Esophagus squamous epithelium (tissue), 5 donors: ENCODE measurements at regions not wholly inside any gene's neighbourhood (a gene's known extent, or its start where the extent isn't known, plus 50 kb on each side); places are given as distances from the start of the nearest gene placed in this dataset.
"Not testable (repeated sequence)": the region's sequence is repeated elsewhere in the genome, so short reads cannot be mapped to it uniquely, and the experiment has no call there.

Experiments
- DNase-seq: peaks from one replicate; lab custom pipeline; 2025; lab: John Stamatoyannopoulos, UW
- H3K27ac ChIP-seq, 4 donors: fragments of 200-600 bp; sonication (generic); one replicate each; pipeline ENCODE4 v1.5.1; 2016 to 2019; ENCODE audit warnings: mild to moderate bottlenecking in 1 of 4
- H3K27me3 ChIP-seq, 4 donors: fragments of 200-600 bp; sonication (generic); 1 replicate in 3 of 4; 2 replicates in 1 of 4; pipeline versions ENCODE4 v1.5.1 to v1.6.0; 2017 to 2021; ENCODE audit warnings: antibody characterized with exemption in 1 of 4
- H3K36me3 ChIP-seq, 3 donors: fragments of 200-600 bp; sonication (generic); one replicate each; pipeline ENCODE4 v1.5.1; 2016 to 2019
- H3K4me1 ChIP-seq, 3 donors: fragments of 200-600 bp; sonication (generic); one replicate each; pipeline ENCODE4 v1.5.1; 2017 to 2019
- H3K4me3 ChIP-seq, 4 donors: fragments of 200-600 bp; sonication (generic); 1 replicate in 3 of 4; 2 replicates in 1 of 4; pipeline ENCODE4 v1.5.1; 2016 to 2019; ENCODE audit warnings: mild to moderate bottlenecking in 2 of 4, moderate library complexity in 1 of 4
- H3K9me3 ChIP-seq, 3 donors: fragments of 200-600 bp; sonication (generic); one replicate each; pipeline ENCODE4 v1.5.1; 2016 to 2019
- CTCF ChIP-seq, 6 experiments: fragments of 450-650 bp in 4 of 6; fragments of 200-600 bp in 2 of 6; sonication (generic) in 2 of 6; IDR thresholded peaks; one replicate each; pipeline ENCODE4 v1.5.1; 2016 to 2019; ENCODE audit warnings: antibody characterized with exemption in 6 of 6, mild to moderate bottlenecking in 4 of 6, moderate library complexity in 4 of 6
- POLR2A ChIP-seq, 4 donors: fragments of 450-650 bp; IDR thresholded peaks; one replicate each; pipeline ENCODE4 v1.6.1; 2017; ENCODE audit warnings: antibody characterized with exemption in 4 of 4, mild to moderate bottlenecking in 4 of 4, moderate library complexity in 3 of 4
- WGBS, 2 donors: methylation state at CpG; one replicate each; pipeline ENCODE4 v1.1.5; 2018; 5-methylcytosine and 5-hydroxymethylcytosine counted together
- intact Hi-C: fragments of 100-400 bp; cut with DNase I; formaldehyde crosslinking; loops from one replicate; pipeline ENCODE4 v1.15.0; 2022
- donor health status: DM: yes; HTN: yes; CAD: no.

- TF ChIP-seq CTCF (IDR thresholded peaks at IDR 0.05) = no peak
- TF ChIP-seq POLR2A (IDR thresholded peaks at IDR 0.05) = no peak
- no peaks in the 10 kb centered on the region for H3K9me3 ChIP-seq
- H3K27me3 ChIP-seq = peaks cover 0 to 88% (median 0%) of the 10 kb centered on the region in 4 donors
- 72 to 83% methylated on average over 6 to 13 of the region's 30 CpGs for WGBS, 2 donors
- H3K4me3 ChIP-seq = no peak overlapping the region
- no peak overlapping the region for H3K27ac ChIP-seq
- no peak for DNase-seq
- peaks cover 3 to 6% (median 5%) of the 10 kb centered on the region in 3 donors for H3K4me1 ChIP-seq
- H3K36me3 ChIP-seq = no peaks in the 10 kb centered on the region
- intact Hi-C loops = loop anchor here (5.0 kb wide), 1 partner anchor 322 kb away; the partner anchor contains the start of gene OLFM1
Observed at GRCh38 chr9:135409286-135410200, 70.0 kb upstream of the PPP1R26 start.

- Histone ChIP-seq H3K4me1 (peaks cover 3 to 6% (median 5%) of the 10 kb centered on the region in 3 donors), H3K27ac (no peak overlapping the region), H3K4me3 (no peak overlapping the region), H3K36me3 (no peaks in the 10 kb centered on the region), H3K9me3 (no peaks in the 10 kb centered on the region), H3K27me3 (peaks cover 0 to 87% (median 0%) of the 10 kb centered on the region in 4 donors)
- intact Hi-C loops = loop anchor here (5.0 kb wide), 1 partner anchor 323 kb away; the partner anchor contains the start of gene OLFM1
- WGBS, 2 donors = 56 to 69% methylated on average over 1 to 3 of the region's 7 CpGs
- no peak for DNase-seq
- no peak for TF ChIP-seq POLR2A (IDR thresholded peaks at IDR 0.05)
- TF ChIP-seq CTCF (IDR thresholded peaks at IDR 0.05) = no peak
Observed at GRCh38 chr9:135410421-135410820, 69.2 kb upstream of the PPP1R26 start.

GRCh38 chr9:135410831-135411473 lies 68.6 kb upstream of the PPP1R26 start:
- no peak for DNase-seq
- intact Hi-C loops = loop anchor here (5.0 kb wide), 1 partner anchor 324 kb away; the partner anchor contains the start of gene OLFM1
- Histone ChIP-seq H3K36me3 (no peaks in the 10 kb centered on the region), H3K9me3 (no peaks in the 10 kb centered on the region), H3K27ac (no peak overlapping the region), H3K4me1 (peaks cover 3 to 6% (median 5%) of the 10 kb centered on the region in 3 donors), H3K4me3 (no peak overlapping the region), H3K27me3 (peaks cover 0 to 87% (median 0%) of the 10 kb centered on the region in 4 donors)
- WGBS, 2 donors = 74 to 86% methylated on average over 11 of the region's 20 CpGs
- TF ChIP-seq CTCF (IDR thresholded peaks at IDR 0.05) = no peak
- TF ChIP-seq POLR2A (IDR thresholded peaks at IDR 0.05) = no peak

GRCh38 chr9:135411605-135412004 lies 68.0 kb upstream of the PPP1R26 start:
- H3K27ac ChIP-seq, H3K36me3 ChIP-seq, DNase-seq, H3K4me1 ChIP-seq, H3K9me3 ChIP-seq, H3K4me3 ChIP-seq: not testable (repeated sequence)
- intact Hi-C loops = loop anchor here (5.0 kb wide), 1 partner anchor 324 kb away; the partner anchor contains the start of gene OLFM1
- H3K27me3 ChIP-seq = peaks cover 0 to 89% (median 0%) of the 10 kb centered on the region in 4 donors
- WGBS, 2 donors = 88 to 90% methylated on average over 7 of the region's 7 CpGs

- H3K27ac ChIP-seq, H3K4me1 ChIP-seq, H3K36me3 ChIP-seq, DNase-seq, H3K4me3 ChIP-seq, H3K9me3 ChIP-seq: not testable (repeated sequence)
- WGBS, 2 donors = 11% methylated on average over 27 to 37 of the region's 43 CpGs
- TF ChIP-seq CTCF (IDR thresholded peaks at IDR 0.05) = peak; percentile 91 to 100 (median 100)
- intact Hi-C loops = loop anchor here (5.0 kb wide), 1 partner anchor 325 kb away; the partner anchor contains the start of gene OLFM1
- H3K27me3 ChIP-seq = peaks cover 0 to 87% (median 0%) of the 10 kb centered on the region in 4 donors
Observed at GRCh38 chr9:135412315-135413085, 67.1 kb upstream of the PPP1R26 start.
